Smooth muscle cell (in vitro differentiated cells): ENCODE measurements at regions not wholly inside any gene's neighbourhood (a gene's known extent, or its start where the extent isn't known, plus 50 kb on each side); places are given as distances from the start of the nearest gene placed in this dataset.

Source experiments
- DNase-seq: peaks from one replicate; lab custom pipeline; 2025; ENCODE audit not compliant: unreplicated experiment; lab: John Stamatoyannopoulos, UW
- H2AFZ ChIP-seq: fragments of 200-600 bp; sonication (generic); 2 replicates; pipeline ENCODE4 v1.6.0; 2016; ENCODE audit warnings: antibody characterized with exemption, low read depth, mild to moderate bottlenecking
- H3F3A ChIP-seq: fragments of 200-600 bp; sonication (generic); 2 replicates; pipeline ENCODE4 v1.6.0; 2017; ENCODE audit warnings: antibody characterized with exemption, low read depth
- H3K27ac ChIP-seq: fragments of 200-600 bp; sonication (generic); 2 replicates; pipeline ENCODE4 v1.5.1; 2016; ENCODE audit warnings: low read depth, mild to moderate bottlenecking
- H3K27me3 ChIP-seq: fragments of 200-600 bp; sonication (generic); 2 replicates; pipeline ENCODE4 v1.6.1; 2016; ENCODE audit warnings: low read depth, mild to moderate bottlenecking
- H3K36me3 ChIP-seq: fragments of 200-600 bp; sonication (generic); 2 replicates; pipeline ENCODE4 v1.5.1; 2016; ENCODE audit warnings: low read depth
- H3K4me1 ChIP-seq: fragments of 200-600 bp; sonication (generic); 2 replicates; pipeline ENCODE4 v1.5.1; 2016; ENCODE audit warnings: low read depth
- H3K4me2 ChIP-seq: fragments of 200-600 bp; sonication (generic); 2 replicates; pipeline ENCODE4 v1.6.0; 2016; ENCODE audit warnings: mild to moderate bottlenecking
- H3K4me3 ChIP-seq: fragments of 200-600 bp; sonication (generic); 2 replicates; pipeline ENCODE4 v1.5.1; 2016; ENCODE audit warnings: mild to moderate bottlenecking
- H3K79me2 ChIP-seq: fragments of 200-600 bp; sonication (generic); 2 replicates; pipeline ENCODE4 v1.6.0; 2016; ENCODE audit warnings: low read depth, mild to moderate bottlenecking
- H3K9ac ChIP-seq: fragments of 200-600 bp; sonication (generic); 2 replicates; pipeline ENCODE4 v1.6.0; 2016; ENCODE audit warnings: low read depth
- H3K9me3 ChIP-seq: fragments of 200-600 bp; sonication (generic); replicated peaks from 2 replicates; pipeline ENCODE4 v1.5.1; 2016; ENCODE audit warnings: low read depth
- H4K20me1 ChIP-seq: fragments of 200-600 bp; sonication (generic); 2 replicates; pipeline ENCODE4 v1.6.0; 2016; ENCODE audit warnings: low read depth
- WGBS: methylation state at CpG from one replicate; pipeline ENCODE4 v1.1.7; 2016; ENCODE audit warnings: low lambda C conversion rate; 5-methylcytosine and 5-hydroxymethylcytosine counted together
- TF ChIP-seq, protein P1 (sequence below): fragments of 200-600 bp; sonication (generic); IDR thresholded peaks from 2 replicates; pipeline ENCODE4 v1.5.1; 2017; ENCODE audit warnings: borderline replicate concordance, mild to moderate bottlenecking, antibody characterized with exemption; ENCODE audit not compliant: insufficient read depth, poor library complexity, severe bottlenecking

DNA sequence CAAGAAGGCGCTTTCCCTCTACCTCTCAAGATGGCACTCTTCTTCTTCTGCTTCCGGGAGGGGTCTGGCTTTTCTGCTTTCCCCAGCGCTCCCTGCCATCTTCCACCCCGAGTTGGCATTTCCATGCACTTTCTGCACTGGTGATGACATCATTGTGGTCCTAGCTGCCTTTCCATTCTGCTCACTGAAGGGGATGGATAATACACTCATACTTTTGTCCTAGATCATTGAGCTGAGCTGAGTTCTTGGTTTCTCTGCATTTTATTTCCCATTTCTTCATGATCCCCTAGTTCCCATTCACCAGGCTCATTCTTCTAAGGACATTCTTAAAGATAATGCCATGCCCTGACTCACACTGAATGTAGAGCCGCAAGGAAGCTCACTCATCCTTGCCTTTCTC lies 96.7 kb downstream of the EDN1 start:
- H2AFZ ChIP-seq, result no peak overlapping the region
- H3K27ac ChIP-seq, result no peak overlapping the region
- no peak for DNase-seq
- no peak overlapping the region for H3K9ac ChIP-seq
- no peaks in the 10 kb centered on the region for H3F3A ChIP-seq
- no peaks in the 10 kb centered on the region for H3K27me3 ChIP-seq
- no peak overlapping the region for H3K4me3 ChIP-seq
- 87% methylated on average over 5 of the region's 5 CpGs for WGBS
- no peaks in the 10 kb centered on the region for H3K79me2 ChIP-seq
- no peaks in the 10 kb centered on the region for H4K20me1 ChIP-seq
- H3K4me1 ChIP-seq, result peaks cover 15% of the 10 kb centered on the region
- H3K36me3 ChIP-seq, result no peaks in the 10 kb centered on the region
- no peak overlapping the region for H3K4me2 ChIP-seq
- no peaks in the 10 kb centered on the region for H3K9me3 ChIP-seq
- TF ChIP-seq, protein P1, sequence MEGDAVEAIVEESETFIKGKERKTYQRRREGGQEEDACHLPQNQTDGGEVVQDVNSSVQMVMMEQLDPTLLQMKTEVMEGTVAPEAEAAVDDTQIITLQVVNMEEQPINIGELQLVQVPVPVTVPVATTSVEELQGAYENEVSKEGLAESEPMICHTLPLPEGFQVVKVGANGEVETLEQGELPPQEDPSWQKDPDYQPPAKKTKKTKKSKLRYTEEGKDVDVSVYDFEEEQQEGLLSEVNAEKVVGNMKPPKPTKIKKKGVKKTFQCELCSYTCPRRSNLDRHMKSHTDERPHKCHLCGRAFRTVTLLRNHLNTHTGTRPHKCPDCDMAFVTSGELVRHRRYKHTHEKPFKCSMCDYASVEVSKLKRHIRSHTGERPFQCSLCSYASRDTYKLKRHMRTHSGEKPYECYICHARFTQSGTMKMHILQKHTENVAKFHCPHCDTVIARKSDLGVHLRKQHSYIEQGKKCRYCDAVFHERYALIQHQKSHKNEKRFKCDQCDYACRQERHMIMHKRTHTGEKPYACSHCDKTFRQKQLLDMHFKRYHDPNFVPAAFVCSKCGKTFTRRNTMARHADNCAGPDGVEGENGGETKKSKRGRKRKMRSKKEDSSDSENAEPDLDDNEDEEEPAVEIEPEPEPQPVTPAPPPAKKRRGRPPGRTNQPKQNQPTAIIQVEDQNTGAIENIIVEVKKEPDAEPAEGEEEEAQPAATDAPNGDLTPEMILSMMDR, result no peak

DNA sequence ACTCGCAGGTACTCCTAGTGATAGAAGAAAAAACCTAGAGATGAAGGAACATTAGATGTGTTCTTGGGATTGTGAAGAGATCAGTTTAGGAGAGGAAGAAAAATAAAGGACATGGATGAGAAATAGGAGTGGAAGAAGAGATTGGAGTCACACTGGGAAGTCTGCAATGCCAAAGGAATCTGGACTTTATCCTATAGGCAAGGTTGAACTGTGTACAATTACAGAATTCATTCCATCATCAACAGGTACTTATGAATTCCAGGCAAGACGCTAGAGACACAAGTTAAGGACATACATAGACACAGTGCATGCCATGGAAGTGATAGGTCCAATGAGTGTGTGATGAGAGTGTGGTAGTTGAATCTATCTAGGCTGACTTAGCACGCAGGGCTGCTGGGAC lies 101.3 kb downstream of the EDN1 start:
- WGBS, result 67% methylated on average over 3 of the region's 3 CpGs
- Histone ChIP-seq H2AFZ (no peak overlapping the region), H3K36me3 (no peaks in the 10 kb centered on the region), H3K79me2 (no peaks in the 10 kb centered on the region), H3K9me3 (no peaks in the 10 kb centered on the region), H3K4me1 (no peaks in the 10 kb centered on the region), H3K9ac (no peak overlapping the region), H3K27me3 (no peaks in the 10 kb centered on the region), H3F3A (no peaks in the 10 kb centered on the region), H3K4me3 (no peak overlapping the region), H4K20me1 (no peaks in the 10 kb centered on the region), H3K4me2 (no peak overlapping the region), H3K27ac (no peak overlapping the region)
- no peak for DNase-seq
- TF ChIP-seq, protein P1, result no peak

DNA sequence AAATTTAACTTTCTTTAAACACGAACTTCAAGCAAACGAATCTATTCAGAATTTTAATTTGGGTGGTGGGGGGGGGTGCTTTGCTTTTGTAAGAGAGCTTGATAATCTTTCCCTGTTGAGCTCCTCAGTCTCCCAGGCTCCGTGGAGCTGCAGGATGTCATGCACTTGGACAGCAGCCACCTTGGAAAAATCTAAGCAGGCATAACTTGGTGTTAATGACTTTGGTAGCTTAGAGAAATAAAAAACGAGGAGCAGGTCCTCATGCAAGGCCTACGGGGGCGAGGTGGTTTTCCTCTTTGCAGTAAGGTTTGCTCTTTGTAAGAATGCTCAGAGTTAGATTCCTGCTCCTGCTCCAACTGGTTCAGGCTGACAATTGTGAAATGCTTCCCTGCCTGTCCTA lies 102.3 kb downstream of the EDN1 start:
- 79% methylated on average over 6 of the region's 6 CpGs for WGBS
- H3K4me2 ChIP-seq, result no peak overlapping the region

DNA sequence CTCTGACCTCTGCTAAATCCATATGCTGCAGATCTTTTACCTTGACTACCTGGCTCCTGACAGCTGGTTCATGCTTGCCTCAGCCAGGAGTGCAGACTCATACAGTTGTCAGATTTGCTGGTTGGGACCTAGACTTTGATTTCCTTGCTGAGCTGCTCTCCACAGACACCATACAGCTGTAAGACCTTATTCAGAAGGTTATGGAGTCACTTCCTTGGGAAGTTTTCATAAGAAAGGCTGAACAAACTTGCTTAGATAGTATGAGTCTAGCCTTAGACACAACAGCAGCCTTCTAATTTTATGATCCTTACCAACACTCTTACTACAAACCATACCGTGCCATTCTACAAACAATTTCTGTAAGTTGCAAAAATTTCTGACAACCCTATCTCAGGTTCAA lies 102.9 kb downstream of the EDN1 start:
- TF ChIP-seq, protein P1, result no peak
- Histone ChIP-seq H3K9me3 (no peaks in the 10 kb centered on the region), H3K4me3 (no peak overlapping the region), H3K4me2 (no peak overlapping the region), H3K27me3 (no peaks in the 10 kb centered on the region), H3K36me3 (no peaks in the 10 kb centered on the region), H3F3A (no peaks in the 10 kb centered on the region), H3K27ac (no peak overlapping the region), H3K4me1 (no peaks in the 10 kb centered on the region), H4K20me1 (no peaks in the 10 kb centered on the region), H3K9ac (no peak overlapping the region), H3K79me2 (no peaks in the 10 kb centered on the region), H2AFZ (no peak overlapping the region)
- 96% methylated on average over 1 of the region's 1 CpG for WGBS
- DNase-seq, result no peak

More for the DNA sequence above, 102.3 kb downstream of the EDN1 start:
- TF ChIP-seq, protein P1, result no peak
- no peak overlapping the region for H3K9ac ChIP-seq
- H2AFZ ChIP-seq, result no peak overlapping the region
- DNase-seq, result no peak
- no peaks in the 10 kb centered on the region for H3K79me2 ChIP-seq
- H4K20me1 ChIP-seq, result no peaks in the 10 kb centered on the region
- H3K4me1 ChIP-seq, result no peaks in the 10 kb centered on the region
- no peaks in the 10 kb centered on the region for H3K9me3 ChIP-seq
- no peaks in the 10 kb centered on the region for H3K36me3 ChIP-seq
- no peaks in the 10 kb centered on the region for H3K27me3 ChIP-seq
- H3F3A ChIP-seq, result no peaks in the 10 kb centered on the region
- no peak overlapping the region for H3K27ac ChIP-seq
- no peak overlapping the region for H3K4me3 ChIP-seq
